Endodermal cell (in vitro differentiated cells): ENCODE measurements at regions not wholly inside any gene's neighbourhood (a gene's known extent, or its start where the extent isn't known, plus 50 kb on each side); places are given as distances from the start of the nearest gene placed in this dataset.

Experiments used
- DNase-seq: peaks from one replicate; pipeline ENCODE4 v3.0.0-alpha.2; 2017
- H3K27ac ChIP-seq: 2 replicates; pipeline ENCODE4 v1.5.1; 2013; ENCODE audit warnings: mild to moderate bottlenecking, low read depth, low read length, moderate library complexity
- H3K27me3 ChIP-seq: 2 replicates; pipeline ENCODE4 v1.6.1; 2013; ENCODE audit warnings: mild to moderate bottlenecking, low read length, moderate library complexity; ENCODE audit not compliant: insufficient read depth, control insufficient read depth, poor library complexity, severe bottlenecking
- H3K36me3 ChIP-seq: 2 replicates; pipeline ENCODE4 v1.7.0; 2013; ENCODE audit warnings: mild to moderate bottlenecking, low read length, moderate library complexity; ENCODE audit not compliant: control insufficient read depth, insufficient read depth
- H3K4me1 ChIP-seq: one replicate; pipeline ENCODE4 v1.7.0; 2013; ENCODE audit warnings: low read length; ENCODE audit not compliant: control insufficient read depth, insufficient read depth
- H3K4me3 ChIP-seq: 2 replicates; pipeline ENCODE4 v1.5.1; 2013; ENCODE audit warnings: mild to moderate bottlenecking, low read length, moderate library complexity
- H3K9ac ChIP-seq: 2 replicates; pipeline ENCODE4 v1.6.1; 2013; ENCODE audit warnings: mild to moderate bottlenecking, low read length, moderate library complexity; ENCODE audit not compliant: poor library complexity, severe bottlenecking; ENCODE audit errors: extremely low read depth
- H3K9me3 ChIP-seq: 2 replicates; pipeline ENCODE4 v1.6.1; 2013; ENCODE audit warnings: mild to moderate bottlenecking, low read length, moderate library complexity; ENCODE audit not compliant: control insufficient read depth
- H3K27ac Mint-ChIP-seq: 2 replicates; pipeline ENCODE4 v1.8.0; 2020; ENCODE audit warnings: mixed read lengths
- H3K27me3 Mint-ChIP-seq: 2 replicates; pipeline ENCODE4 v1.8.0; 2021; ENCODE audit warnings: mild to moderate bottlenecking, mixed read lengths; ENCODE audit not compliant: insufficient read depth
- H3K36me3 Mint-ChIP-seq: 2 replicates; pipeline ENCODE4 v1.8.0; 2020; ENCODE audit warnings: low read depth, mixed read lengths
- H3K4me1 Mint-ChIP-seq: 2 replicates; pipeline ENCODE4 v1.8.0; 2020; ENCODE audit warnings: mixed read lengths
- H3K4me3 Mint-ChIP-seq: 2 replicates; pipeline ENCODE4 v1.8.0; 2020; ENCODE audit warnings: mild to moderate bottlenecking, moderate library complexity, mixed read lengths
- H3K9me3 Mint-ChIP-seq: 2 replicates; pipeline ENCODE4 v1.8.0; 2020; ENCODE audit warnings: mild to moderate bottlenecking, mixed read lengths
- WGBS, 2 experiments: methylation state at CpG; one replicate each; pipeline versions ENCODE4 v1.1.5 to v1.1.7; 2013; ENCODE audit warnings: missing lambda C conversion rate in 2 of 2, mixed read lengths in 1 of 2; ENCODE audit not compliant: insufficient coverage in 1 of 2, insufficient read length in 1 of 2; 5-methylcytosine and 5-hydroxymethylcytosine counted together
- TF ChIP-seq, protein P1 (sequence below): fragments of 200-600 bp; sonication (generic); conservative IDR thresholded peaks from 2 replicates; pipeline ENCODE4 v1.5.0; 2021; ENCODE audit warnings: antibody characterized with exemption, mild to moderate bottlenecking

DNA sequence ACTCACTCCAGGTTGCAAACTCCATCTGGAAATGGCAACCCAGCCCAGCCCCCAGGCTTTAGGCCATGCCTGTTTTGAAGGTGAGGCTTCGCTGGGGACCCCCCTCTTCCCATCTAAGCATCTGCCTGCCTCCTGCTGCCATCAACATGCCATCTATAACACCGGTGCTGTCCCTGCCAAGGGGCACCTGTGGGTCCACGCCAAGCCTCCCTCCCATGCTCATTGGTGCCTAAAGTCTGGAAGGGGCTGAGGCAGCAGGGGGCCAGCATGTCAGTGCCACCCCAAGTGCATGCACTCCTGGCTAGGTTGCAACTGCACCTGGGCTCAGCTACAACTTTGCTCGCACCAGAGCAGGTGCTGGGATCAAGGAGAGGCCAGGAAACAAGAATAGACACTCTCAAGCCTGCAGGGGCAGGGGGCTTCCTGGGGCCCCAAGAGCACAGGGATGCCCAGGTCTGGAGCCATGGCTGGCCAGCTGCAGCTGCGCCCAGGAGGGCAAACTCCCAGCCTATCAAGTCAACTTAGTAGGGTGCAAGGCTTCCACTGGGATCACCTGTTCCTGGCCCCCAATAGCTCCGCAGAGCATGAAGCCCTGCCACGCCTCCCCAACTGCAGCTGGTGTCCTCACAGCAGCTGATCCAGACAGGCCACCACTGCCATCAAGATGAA, 151.3 kb upstream of the HSF2 start:
- H3K27me3 ChIP-seq, result no peaks in the 10 kb centered on the region
- no peak overlapping the region for H3K4me3 Mint-ChIP-seq
- H3K9me3 ChIP-seq, result no peaks in the 10 kb centered on the region
- WGBS, 2 experiments, result 78 to 92% methylated on average over 3 to 7 of the region's 7 CpGs
- H3K36me3 ChIP-seq, result no peaks in the 10 kb centered on the region
- TF ChIP-seq, protein P1, sequence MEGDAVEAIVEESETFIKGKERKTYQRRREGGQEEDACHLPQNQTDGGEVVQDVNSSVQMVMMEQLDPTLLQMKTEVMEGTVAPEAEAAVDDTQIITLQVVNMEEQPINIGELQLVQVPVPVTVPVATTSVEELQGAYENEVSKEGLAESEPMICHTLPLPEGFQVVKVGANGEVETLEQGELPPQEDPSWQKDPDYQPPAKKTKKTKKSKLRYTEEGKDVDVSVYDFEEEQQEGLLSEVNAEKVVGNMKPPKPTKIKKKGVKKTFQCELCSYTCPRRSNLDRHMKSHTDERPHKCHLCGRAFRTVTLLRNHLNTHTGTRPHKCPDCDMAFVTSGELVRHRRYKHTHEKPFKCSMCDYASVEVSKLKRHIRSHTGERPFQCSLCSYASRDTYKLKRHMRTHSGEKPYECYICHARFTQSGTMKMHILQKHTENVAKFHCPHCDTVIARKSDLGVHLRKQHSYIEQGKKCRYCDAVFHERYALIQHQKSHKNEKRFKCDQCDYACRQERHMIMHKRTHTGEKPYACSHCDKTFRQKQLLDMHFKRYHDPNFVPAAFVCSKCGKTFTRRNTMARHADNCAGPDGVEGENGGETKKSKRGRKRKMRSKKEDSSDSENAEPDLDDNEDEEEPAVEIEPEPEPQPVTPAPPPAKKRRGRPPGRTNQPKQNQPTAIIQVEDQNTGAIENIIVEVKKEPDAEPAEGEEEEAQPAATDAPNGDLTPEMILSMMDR, result no peak
- H3K27ac ChIP-seq, result no peak overlapping the region
- no peaks in the 10 kb centered on the region for H3K4me1 ChIP-seq
- no peak overlapping the region for H3K9ac ChIP-seq
- peaks cover 1% of the 10 kb centered on the region for H3K9me3 Mint-ChIP-seq
- no peak overlapping the region for H3K27ac Mint-ChIP-seq
- H3K36me3 Mint-ChIP-seq, result no peaks in the 10 kb centered on the region
- H3K27me3 Mint-ChIP-seq, result no peaks in the 10 kb centered on the region
- no peaks in the 10 kb centered on the region for H3K4me1 Mint-ChIP-seq
- no peak for DNase-seq
- no peak overlapping the region for H3K4me3 ChIP-seq

DNA sequence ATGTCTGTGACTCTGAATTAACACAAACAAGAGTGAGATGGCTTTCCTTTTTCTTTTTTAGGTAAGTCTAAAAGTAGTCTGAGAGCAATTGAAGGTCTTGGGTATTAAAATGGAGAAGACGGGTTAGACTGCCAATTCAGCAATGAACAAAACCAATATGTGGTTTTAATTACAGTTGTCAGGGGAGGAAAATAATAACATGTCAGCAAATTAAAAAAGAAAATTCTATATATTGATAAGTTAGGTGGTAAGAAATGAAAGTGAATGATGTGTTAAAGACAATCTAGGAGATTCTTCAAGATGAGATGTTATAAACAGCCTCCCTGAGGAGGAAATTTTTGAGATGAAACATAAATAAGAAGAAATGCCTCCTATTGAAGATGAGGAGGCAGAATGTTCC, 150.6 kb upstream of the HSF2 start:
- Histone ChIP-seq H3K4me3 (no peak overlapping the region), H3K4me1 (no peaks in the 10 kb centered on the region), H3K9ac (no peak overlapping the region), H3K9me3 (no peaks in the 10 kb centered on the region), H3K36me3 (no peaks in the 10 kb centered on the region), H3K27ac (no peak overlapping the region), H3K27me3 (no peaks in the 10 kb centered on the region)
- Mint-ChIP-seq H3K4me1 (no peaks in the 10 kb centered on the region), H3K36me3 (no peaks in the 10 kb centered on the region), H3K27ac (no peak overlapping the region), H3K4me3 (no peak overlapping the region), H3K27me3 (no peaks in the 10 kb centered on the region), H3K9me3 (no peaks in the 10 kb centered on the region)
- 25% methylated on average over 1 of the region's 1 CpG; no CpG with 5 or more reads in 1 of the 2 experiments for WGBS, 2 experiments
- DNase-seq, result no peak
- TF ChIP-seq, protein P1, result no peak

DNA sequence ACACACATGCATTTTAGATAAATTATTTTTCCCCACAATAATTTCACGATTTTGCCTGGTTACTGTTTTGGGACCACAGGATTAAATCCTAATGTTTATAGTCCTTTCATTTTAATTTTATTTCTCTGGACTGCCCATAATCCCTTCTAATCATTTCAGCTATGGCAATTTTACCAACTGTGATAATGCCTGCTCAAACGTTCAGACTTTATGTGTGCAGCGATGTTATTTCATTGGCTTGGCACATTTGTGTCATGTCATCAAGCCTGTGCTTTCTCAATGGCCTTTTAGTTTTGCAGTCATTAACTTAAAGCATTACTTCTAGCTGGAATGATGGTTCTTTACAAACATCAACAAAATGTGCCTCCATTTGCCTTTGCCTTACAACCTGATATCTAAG, 140.6 kb upstream of the HSF2 start:
- no peaks in the 10 kb centered on the region for H3K36me3 ChIP-seq
- no peaks in the 10 kb centered on the region for H3K9me3 Mint-ChIP-seq
- no peak overlapping the region for H3K27ac ChIP-seq
- H3K27me3 ChIP-seq, result no peaks in the 10 kb centered on the region
- 90 to 91% methylated on average over 3 of the region's 3 CpGs for WGBS, 2 experiments
- H3K4me3 Mint-ChIP-seq, result no peak overlapping the region
- no peaks in the 10 kb centered on the region for H3K36me3 Mint-ChIP-seq
- TF ChIP-seq, protein P1, result no peak
- no peak for DNase-seq
- H3K9ac ChIP-seq, result no peak overlapping the region
- H3K27me3 Mint-ChIP-seq, result no peaks in the 10 kb centered on the region
- H3K4me3 ChIP-seq, result no peak overlapping the region
- no peak overlapping the region for H3K27ac Mint-ChIP-seq
- no peaks in the 10 kb centered on the region for H3K4me1 Mint-ChIP-seq
- no peaks in the 10 kb centered on the region for H3K9me3 ChIP-seq
- H3K4me1 ChIP-seq, result no peaks in the 10 kb centered on the region
